K562 (cell line): ENCODE measurements at regions not wholly inside any gene's neighbourhood (a gene's known extent, or its start where the extent isn't known, plus 50 kb on each side); places are given as distances from the start of the nearest gene placed in this dataset.

Source experiments
- ATAC-seq: fragments of 200-7000 bp; cut with Tn5 transposase; 3 replicates; pipeline ENCODE4 v1.9.1; 2020; ENCODE audit warnings: moderate library complexity
- BruUV-seq: library from RNA; stranded (reverse); fragments of 400-500 nt; replicated peaks from 2 replicates; lab custom pipeline; 2021; lab: Mats Ljungman, UMichigan
- CTCF ChIA-PET: fragments of 300-600 bp; formaldehyde crosslinking; extraction: SDS; loops from one replicate; lab custom pipeline; 2021; ENCODE audit warnings: low intra/inter-chr PET ratio; lab: Yijun Ruan, JAX
- POLR2A ChIA-PET: fragments of 300-600, 350-650 bp; sonication (Branson Sonifier 250); formaldehyde crosslinking; extraction: SDS; loops from one replicate; lab custom pipeline; 2021; ENCODE audit warnings: antibody characterized with exemption, inconsistent platforms; lab: Yijun Ruan, JAX
- DNase-seq, 4 experiments: peaks; one replicate each; pipeline versions ENCODE4 v3.0.0 to v3.0.0-alpha.2; 2011 to 2018; ENCODE audit warnings: low spot score in 3 of 4, mixed read lengths in 3 of 4; ENCODE audit errors: extremely low read depth in 1 of 4
- FAIRE-seq: peaks from 2 replicates; lab custom pipeline; 2011; peaks lifted over from hg19 to GRCh38; lab: Jason Lieb, UNC
- H2AFZ ChIP-seq: 2 replicates; pipeline ENCODE4 v1.6.0; 2011; ENCODE audit warnings: low read depth, low read length, control low read depth, inconsistent platforms
- H3K27ac ChIP-seq: fragments of 200-600 bp; 3 replicates; pipeline ENCODE4 v1.8.0; 2011; ENCODE audit warnings: low read depth, mild to moderate bottlenecking, control low read depth, inconsistent platforms, low read length, moderate library complexity, mixed read lengths; ENCODE audit errors: extremely low read depth
- H3K27me3 ChIP-seq, 2 experiments: fragments of 300-600 bp in 1 of 2; 2 replicates in 1 of 2; 3 replicates in 1 of 2; pipeline versions ENCODE4 v1.6.0 to v1.8.0; 2011; ENCODE audit warnings: inconsistent platforms in 2 of 2, low read length in 2 of 2, mild to moderate bottlenecking in 1 of 2, mixed read lengths in 1 of 2, moderate library complexity in 1 of 2; ENCODE audit not compliant: control insufficient read depth in 2 of 2, insufficient read depth in 2 of 2
- H3K36me3 ChIP-seq: fragments of 300-600 bp; 3 replicates; pipeline ENCODE4 v1.8.0; 2011; ENCODE audit warnings: mild to moderate bottlenecking, low read length, inconsistent platforms; ENCODE audit not compliant: control insufficient read depth, insufficient read depth
- H3K4me1 ChIP-seq, 2 experiments: fragments of 200-600 bp in 1 of 2; replicated peaks in 1 of 2; 2 replicates in 1 of 2; 3 replicates in 1 of 2; pipeline versions ENCODE4 v1.5.1 to v1.8.0; 2011; ENCODE audit warnings: inconsistent platforms in 2 of 2, low read length in 2 of 2, mild to moderate bottlenecking in 1 of 2, mixed read lengths in 1 of 2, moderate library complexity in 1 of 2; ENCODE audit not compliant: control insufficient read depth in 2 of 2, insufficient read depth in 2 of 2
- H3K4me2 ChIP-seq: 2 replicates; pipeline ENCODE4 v1.6.1; 2011; ENCODE audit warnings: low read length, control low read depth, inconsistent platforms, mixed read lengths; ENCODE audit not compliant: insufficient read depth
- H3K4me3 ChIP-seq: fragments of 200-600 bp; sonication (generic), shearing (Covaris generic); 2 replicates; pipeline ENCODE4 v1.5.1; 2016; ENCODE audit warnings: control low read depth, inconsistent platforms
- H3K79me2 ChIP-seq: fragments of 200-600 bp; 3 replicates; pipeline ENCODE4 v1.8.0; 2011; ENCODE audit warnings: low read length, inconsistent platforms; ENCODE audit not compliant: control insufficient read depth, insufficient read depth
- H3K9ac ChIP-seq, 2 experiments: 2 replicates each; pipeline versions ENCODE4 v1.6.0 to v1.6.1; 2011; ENCODE audit warnings: low read depth in 2 of 2, low read length in 2 of 2, control low read depth in 1 of 2, inconsistent platforms in 1 of 2, mild to moderate bottlenecking in 1 of 2, mixed read lengths in 1 of 2; ENCODE audit not compliant: insufficient read depth in 1 of 2
- H3K9me1 ChIP-seq: one replicate; pipeline ENCODE4 v1.6.0; 2011; ENCODE audit warnings: inconsistent platforms, mild to moderate bottlenecking, low read length, moderate library complexity; ENCODE audit not compliant: control insufficient read depth, insufficient read depth
- H3K9me3 ChIP-seq: replicated peaks from 2 replicates; pipeline ENCODE4 v1.5.1; 2011; ENCODE audit warnings: low read depth, low read length, inconsistent platforms; ENCODE audit not compliant: control insufficient read depth, insufficient read depth
- H4K20me1 ChIP-seq: replicated peaks from 2 replicates; pipeline ENCODE4 v1.6.1; 2011; ENCODE audit warnings: low read length, inconsistent platforms, mixed read lengths; ENCODE audit not compliant: control insufficient read depth, insufficient read depth
- GTF3C2 ChIP-seq: IDR thresholded peaks from 3 replicates; pipeline ENCODE4 v1.6.1; 2011; ENCODE audit warnings: borderline replicate concordance, mild to moderate bottlenecking, moderate library complexity; ENCODE audit not compliant: insufficient read length; ENCODE audit errors: extremely low read depth
- HNRNPLL ChIP-seq: fragments of 200-400 bp; formaldehyde crosslinking; IDR thresholded peaks from 2 replicates; pipeline ENCODE4 v1.6.1; 2017; ENCODE audit warnings: low read length, low read depth, mild to moderate bottlenecking; ENCODE audit not compliant: poor library complexity, severe bottlenecking
- MAFF ChIP-seq: IDR thresholded peaks from 2 replicates; pipeline ENCODE4 v1.6.1; 2012; ENCODE audit warnings: low read length, improper control_type of control experiment
- PCBP2 ChIP-seq: fragments of 200-400 bp; formaldehyde crosslinking; IDR thresholded peaks from 2 replicates; pipeline ENCODE4 v1.6.1; 2018; ENCODE audit warnings: low read length, low read depth, mild to moderate bottlenecking, moderate library complexity; ENCODE audit not compliant: poor library complexity, severe bottlenecking
- SIRT6 ChIP-seq: IDR thresholded peaks from one replicate; pipeline ENCODE4 v1.6.1; 2012; ENCODE audit warnings: low read depth, mild to moderate bottlenecking, control low read depth, inconsistent platforms, low read length, moderate library complexity
- ZBTB2 ChIP-seq: fragments of 450-650 bp; IDR thresholded peaks from 2 replicates; pipeline ENCODE4 v1.6.1; 2016; ENCODE audit warnings: antibody characterized with exemption
- ZNF224 ChIP-seq: sonication (generic); formaldehyde crosslinking; IDR thresholded peaks from 2 replicates; pipeline ENCODE4 v1.8.0; 2022; ENCODE audit warnings: mild to moderate bottlenecking, missing genetic modification reagents
- ZNF445 ChIP-seq: fragments of 250-450 bp; sonication (Bioruptor Pico); IDR thresholded peaks from 2 replicates; pipeline ENCODE4 v1.4.0; 2020; ENCODE audit warnings: low read depth, mild to moderate bottlenecking, moderate library complexity
- ZNF79 ChIP-seq: fragments of 250-450 bp; sonication (Bioruptor Pico); IDR thresholded peaks from 2 replicates; pipeline ENCODE4 v1.4.0; 2020; ENCODE audit warnings: low read depth, mild to moderate bottlenecking, moderate library complexity
- WGBS: fragments of 100-300 bp; shearing (Covaris generic); methylation state at CpG from one replicate; pipeline ENCODE4 v1.1.6; 2016; ENCODE audit warnings: low coverage, mixed read lengths; ENCODE audit not compliant: insufficient coverage; ENCODE audit errors: missing lambda C conversion rate; 5-methylcytosine and 5-hydroxymethylcytosine counted together
- in situ Hi-C: fragments of 300-500 bp; cut with MboI; formaldehyde crosslinking; loops from 4 replicates; pipeline ENCODE4 v1.15.0; 2018; ENCODE audit warnings: inconsistent platforms, mixed read lengths
- intact Hi-C: fragments of 100-400 bp; cut with micrococcal nuclease; formaldehyde crosslinking; loops from 2 replicates; pipeline ENCODE4 v1.14.2; 2022

GRCh38 chr16:62156971-62157370 is 120.7 kb upstream of the CDH8 start:
- POLR2A ChIA-PET = no interaction called here
- Histone ChIP-seq H3K27me3 (no peaks in the 10 kb centered on the region), H4K20me1 (no peaks in the 10 kb centered on the region), H3K9me3 (no peaks in the 10 kb centered on the region), H2AFZ (no peak overlapping the region), H3K4me1 (no peaks in the 10 kb centered on the region), H3K79me2 (no peaks in the 10 kb centered on the region), H3K4me2 (no peak overlapping the region), H3K9ac (no peak overlapping the region), H3K9me1 (no peaks in the 10 kb centered on the region), H3K36me3 (no peaks in the 10 kb centered on the region)
- BruUV-seq = no TSS peak
- intact Hi-C loops (no loop called here), in situ Hi-C loops (no loop called here)
- ATAC-seq (no peak), FAIRE-seq (no peak)
- CTCF ChIA-PET = no interaction called here
- 0% methylated on average over 2 of the region's 2 CpGs for WGBS
- TF ChIP-seq ZBTB2 (no peak), PCBP2 (peak; percentile 80), MAFF (no peak), HNRNPLL (no peak), ZNF79 (CRISPR knock-in tag) (no peak)
- TF ChIP-seq, all 486 proteins: peak for 1
- Histone ChIP-seq H3K27ac (no peak overlapping the region), H3K4me3 (no peak overlapping the region)
- DNase-seq = no peak

GRCh38 chr16:62149631-62150030 is 113.4 kb upstream of the CDH8 start:
- ChIA-PET CTCF (no interaction called here), POLR2A (interaction anchor here (0.6 kb wide), 1 partner anchor 43 kb away, joined by 3 read pairs; no protein-coding TSS in a partner anchor)
- Histone ChIP-seq H3K79me2 (no peaks in the 10 kb centered on the region), H3K36me3 (no peaks in the 10 kb centered on the region), H2AFZ (no peak overlapping the region), H3K27me3 (no peaks in the 10 kb centered on the region), H3K4me2 (no peak overlapping the region), H3K4me3 (no peak overlapping the region), H3K4me1 (no peaks in the 10 kb centered on the region), H3K9me1 (no peaks in the 10 kb centered on the region), H3K9ac (no peak overlapping the region), H3K27ac (no peak overlapping the region), H4K20me1 (no peaks in the 10 kb centered on the region)
- FAIRE-seq (no peak), DNase-seq (no peak), ATAC-seq (no peak)
- intact Hi-C loops (no loop called here), in situ Hi-C loops (no loop called here)
- no TSS peak for BruUV-seq
- TF ChIP-seq SIRT6 (no peak), ZNF445 (CRISPR knock-in tag) (no peak), ZNF224 (no peak), GTF3C2 (no peak)
- TF ChIP-seq, all 486 proteins: peak for 0
- H3K9me3 ChIP-seq = no peaks in the 10 kb centered on the region
